ENCODE measurements at regions not wholly inside any gene's neighbourhood (a gene's known extent, or its start where the extent isn't known, plus 50 kb on each side); places are given as distances from the start of the nearest gene placed in this dataset.

- Histone ChIP-seq H2AFZ (ENCODE audit: low read length) (no peak overlapping the region), H3K9me3 (ENCODE audit: low read length) (no peaks in the 10 kb centered on the region), H4K20me1 (ENCODE audit: insufficient read depth, low read length) (no peaks in the 10 kb centered on the region), H3K4me1 (ENCODE audit: insufficient read depth, low read length, poor library complexity, severe bottlenecking) (no peaks in the 10 kb centered on the region), H3K79me2 (ENCODE audit: insufficient read depth, low read depth, low read length) (no peaks in the 10 kb centered on the region), H3K27ac (ENCODE audit: low read depth, low read length, poor library complexity, severe bottlenecking) (no peak overlapping the region), H3K9me2 (ENCODE audit: insufficient read depth, low read length) (no peaks in the 10 kb centered on the region), H3K36me3 (ENCODE audit: insufficient read depth, low read length) (no peaks in the 10 kb centered on the region), H3K4me2 (ENCODE audit: low read length) (no peak overlapping the region), H3K4me3 (ENCODE audit: low read depth, low read length, poor library complexity, severe bottlenecking) (no peak overlapping the region)
- ChIA-PET POLR2A (no interaction called here), CTCF (ENCODE audit: unreplicated experiment) (no interaction called here)
- no peak for DNase-seq (ENCODE audit: low spot score)
- BruUV-seq (replicated peaks) = no TSS peak
- TF ChIP-seq EZH2phosphoT487 (IDR thresholded peaks at IDR 0.05; ENCODE audit: borderline replicate concordance, low read depth, low read length) = no peak
- no peak for TF ChIP-seq CTCF (conservative IDR thresholded peaks at IDR 0.05; ENCODE audit: low read length)
- intact Hi-C loops (cut with micrococcal nuclease; ENCODE audit: unreplicated experiment) = no loop called here
These were observed 57.4 kb upstream of the WNT11 start for GRCh38 chr11:76263657-76264056.

- H3K27ac ChIP-seq (ENCODE audit: low read depth, low read length, poor library complexity, severe bottlenecking) = no peak overlapping the region
- BruUV-seq (replicated peaks) = no TSS peak
- no peaks in the 10 kb centered on the region for H4K20me1 ChIP-seq (ENCODE audit: insufficient read depth, low read length)
- no peaks in the 10 kb centered on the region for H3K4me1 ChIP-seq (ENCODE audit: insufficient read depth, low read length, poor library complexity, severe bottlenecking)
- H3K4me2 ChIP-seq (ENCODE audit: low read length) = no peak overlapping the region
- intact Hi-C loops (cut with micrococcal nuclease; ENCODE audit: unreplicated experiment) = no loop called here
- no peaks in the 10 kb centered on the region for H3K36me3 ChIP-seq (ENCODE audit: insufficient read depth, low read length)
- no peak for TF ChIP-seq EZH2phosphoT487 (IDR thresholded peaks at IDR 0.05; ENCODE audit: borderline replicate concordance, low read depth, low read length)
- TF ChIP-seq CTCF (conservative IDR thresholded peaks at IDR 0.05; ENCODE audit: low read length) = no peak
- H3K4me3 ChIP-seq (ENCODE audit: low read depth, low read length, poor library complexity, severe bottlenecking) = no peak overlapping the region
- no peaks in the 10 kb centered on the region for H3K79me2 ChIP-seq (ENCODE audit: insufficient read depth, low read depth, low read length)
- H2AFZ ChIP-seq (ENCODE audit: low read length) = no peak overlapping the region
- DNase-seq (ENCODE audit: low spot score) = no peak
- POLR2A ChIA-PET = no interaction called here
- H3K9me2 ChIP-seq (ENCODE audit: insufficient read depth, low read length) = no peaks in the 10 kb centered on the region
- no peaks in the 10 kb centered on the region for H3K9me3 ChIP-seq (ENCODE audit: low read length)
- CTCF ChIA-PET (ENCODE audit: unreplicated experiment) = no interaction called here
These were observed 56.9 kb upstream of the WNT11 start for GRCh38 chr11:76263166-76263565.

- Histone ChIP-seq H2AFZ (ENCODE audit: low read length) (no peak overlapping the region), H3K79me2 (ENCODE audit: insufficient read depth, low read depth, low read length) (no peaks in the 10 kb centered on the region), H3K9me2 (ENCODE audit: insufficient read depth, low read length) (no peaks in the 10 kb centered on the region), H4K20me1 (ENCODE audit: insufficient read depth, low read length) (no peaks in the 10 kb centered on the region), H3K4me3 (ENCODE audit: low read depth, low read length, poor library complexity, severe bottlenecking) (no peak overlapping the region), H3K4me1 (ENCODE audit: insufficient read depth, low read length, poor library complexity, severe bottlenecking) (no peaks in the 10 kb centered on the region), H3K4me2 (ENCODE audit: low read length) (no peak overlapping the region), H3K27ac (ENCODE audit: low read depth, low read length, poor library complexity, severe bottlenecking) (no peak overlapping the region), H3K36me3 (ENCODE audit: insufficient read depth, low read length) (no peaks in the 10 kb centered on the region), H3K9me3 (ENCODE audit: low read length) (no peaks in the 10 kb centered on the region)
- CTCF ChIA-PET (ENCODE audit: unreplicated experiment) = no interaction called here
- TF ChIP-seq EZH2phosphoT487 (IDR thresholded peaks at IDR 0.05; ENCODE audit: borderline replicate concordance, low read depth, low read length) = no peak
- no peak for TF ChIP-seq CTCF (conservative IDR thresholded peaks at IDR 0.05; ENCODE audit: low read length)
- intact Hi-C loops (cut with micrococcal nuclease; ENCODE audit: unreplicated experiment) = no loop called here
- POLR2A ChIA-PET = interaction anchor here (1.0 kb wide), 1 partner anchor 12 kb away, joined by 4 read pairs; no protein-coding TSS in a partner anchor
- no TSS peak for BruUV-seq (replicated peaks)
- no peak for DNase-seq (ENCODE audit: low spot score)
These were observed 54.1 kb upstream of the WNT11 start for GRCh38 chr11:76260296-76260925.
